ENCODE measurements at regions not wholly inside any gene's neighbourhood (a gene's known extent, or its start where the extent isn't known, plus 50 kb on each side); places are given as distances from the start of the nearest gene placed in this dataset.

GRCh38 chr10:93173967-93174845 lies 100.5 kb downstream of the CYP26A1 start:
- TF ChIP-seq CTCF (IDR thresholded peaks at IDR 0.05; ENCODE audit: low read length) = no peak
- TF ChIP-seq EZH2 (IDR thresholded peaks at IDR 0.05; ENCODE audit: borderline replicate concordance, low read length) = no peak

All from OCI-LY1 (cell line).